ENCODE measurements at regions not wholly inside any gene's neighbourhood (a gene's known extent, or its start where the extent isn't known, plus 50 kb on each side); places are given as distances from the start of the nearest gene placed in this dataset.

GRCh38 chr15:70494517-70494851 is 268.9 kb downstream of the UACA start:
- TF ChIP-seq POLR2AphosphoS5 (IDR thresholded peaks at IDR 0.05): no peak
- TF ChIP-seq POLR2A (IDR thresholded peaks at IDR 0.05): no peak

All from stomach (tissue), 4 donors.